Mesenchymal stem cell (in vitro differentiated cells and primary cell): ENCODE measurements at regions not wholly inside any gene's neighbourhood (a gene's known extent, or its start where the extent isn't known, plus 50 kb on each side); places are given as distances from the start of the nearest gene placed in this dataset.

Experiments
- DNase-seq: peaks from one replicate; pipeline ENCODE4 v3.0.0-alpha.2; 2013
- H2AFZ ChIP-seq: one replicate; pipeline ENCODE4 v1.6.1; 2013; ENCODE audit warnings: low read depth, mild to moderate bottlenecking, control low read depth, inconsistent platforms, low read length, moderate library complexity
- H2AK5ac ChIP-seq: 2 replicates; pipeline ENCODE4 v1.6.1; 2013; ENCODE audit warnings: low read length, moderate library complexity, mild to moderate bottlenecking, inconsistent platforms; ENCODE audit not compliant: severe bottlenecking
- H2BK120ac ChIP-seq: one replicate; pipeline ENCODE4 v1.6.1; 2013; ENCODE audit warnings: low read depth, mild to moderate bottlenecking, inconsistent platforms, low read length, moderate library complexity
- H2BK12ac ChIP-seq, 2 experiments: one replicate each; pipeline ENCODE4 v1.6.1; 2013; ENCODE audit warnings: inconsistent platforms in 2 of 2, low read length in 2 of 2, mild to moderate bottlenecking in 2 of 2, moderate library complexity in 2 of 2, control low read depth in 1 of 2
- H2BK15ac ChIP-seq: one replicate; pipeline ENCODE4 v1.6.1; 2013; ENCODE audit warnings: mild to moderate bottlenecking, low read depth, inconsistent platforms; ENCODE audit not compliant: poor library complexity, severe bottlenecking
- H2BK5ac ChIP-seq: 2 replicates; pipeline ENCODE4 v1.6.1; 2013; ENCODE audit warnings: low read depth, mild to moderate bottlenecking, low read length, control low read depth, inconsistent platforms; ENCODE audit not compliant: poor library complexity, severe bottlenecking
- H3K14ac ChIP-seq, 2 experiments: one replicate each; pipeline ENCODE4 v1.6.1; 2013; ENCODE audit warnings: inconsistent platforms in 2 of 2, low read length in 2 of 2, control low read depth in 1 of 2, mild to moderate bottlenecking in 1 of 2, moderate library complexity in 1 of 2
- H3K18ac ChIP-seq, 2 experiments: one replicate each; pipeline ENCODE4 v1.6.1; 2013; ENCODE audit warnings: inconsistent platforms in 2 of 2, low read length in 2 of 2, control low read depth in 1 of 2, low read depth in 1 of 2, mild to moderate bottlenecking in 1 of 2
- H3K23ac ChIP-seq, 2 experiments: one replicate each; pipeline ENCODE4 v1.6.1; 2013; ENCODE audit warnings: inconsistent platforms in 2 of 2, low read length in 2 of 2, mild to moderate bottlenecking in 2 of 2, moderate library complexity in 2 of 2, control low read depth in 1 of 2
- H3K27ac ChIP-seq: 2 replicates; pipeline ENCODE4 v1.5.1; 2013; ENCODE audit warnings: mild to moderate bottlenecking, moderate library complexity, low read length, control low read depth, inconsistent platforms; ENCODE audit not compliant: poor library complexity, severe bottlenecking
- H3K27me3 ChIP-seq, 2 experiments: 2 replicates each; pipeline versions ENCODE4 v1.6.1 to v1.7.0; 2013; ENCODE audit warnings: low read length in 2 of 2, mild to moderate bottlenecking in 2 of 2, moderate library complexity in 2 of 2, control low read depth in 1 of 2, inconsistent platforms in 1 of 2; ENCODE audit not compliant: control insufficient read depth in 1 of 2, insufficient read depth in 1 of 2
- H3K36me3 ChIP-seq, 2 experiments: 2 replicates each; pipeline versions ENCODE4 v1.6.1 to v1.7.0; 2013; ENCODE audit warnings: low read length in 2 of 2, control low read depth in 1 of 2, inconsistent platforms in 1 of 2, low read depth in 1 of 2, mild to moderate bottlenecking in 1 of 2; ENCODE audit not compliant: insufficient read depth in 2 of 2, control insufficient read depth in 1 of 2
- H3K4ac ChIP-seq, 2 experiments: one replicate each; pipeline ENCODE4 v1.6.1; 2013; ENCODE audit warnings: inconsistent platforms in 2 of 2, low read length in 2 of 2, mild to moderate bottlenecking in 2 of 2, moderate library complexity in 2 of 2, control low read depth in 1 of 2, low read depth in 1 of 2
- H3K4me1 ChIP-seq: 2 replicates; pipeline ENCODE4 v1.6.1; 2013; ENCODE audit warnings: low read depth, low read length, control low read depth; ENCODE audit not compliant: control insufficient read depth, insufficient read depth
- H3K4me2 ChIP-seq: 2 replicates; pipeline ENCODE4 v1.6.1; 2013; ENCODE audit warnings: low read length, mild to moderate bottlenecking, inconsistent platforms; ENCODE audit not compliant: poor library complexity, severe bottlenecking
- H3K4me3 ChIP-seq, 2 experiments: 2 replicates each; pipeline versions ENCODE4 v1.5.1 to v1.7.0; 2013; ENCODE audit warnings: low read length in 2 of 2, mild to moderate bottlenecking in 2 of 2, control low read depth in 1 of 2, low read depth in 1 of 2; ENCODE audit not compliant: insufficient read depth in 1 of 2
- H3K79me1 ChIP-seq: replicated peaks from 2 replicates; pipeline ENCODE4 v1.6.1; 2013; ENCODE audit warnings: mild to moderate bottlenecking, control low read depth, low read length, inconsistent platforms; ENCODE audit not compliant: poor library complexity, severe bottlenecking
- H3K9ac ChIP-seq: 2 replicates; pipeline ENCODE4 v1.7.0; 2013; ENCODE audit warnings: mild to moderate bottlenecking, low read length, moderate library complexity
- H3K9me3 ChIP-seq: 2 replicates; pipeline ENCODE4 v1.7.0; 2013; ENCODE audit warnings: mild to moderate bottlenecking, low read length; ENCODE audit not compliant: control insufficient read depth
- H4K8ac ChIP-seq: one replicate; pipeline ENCODE4 v1.6.1; 2013; ENCODE audit warnings: inconsistent platforms, mild to moderate bottlenecking, low read length, moderate library complexity
- H4K91ac ChIP-seq: one replicate; pipeline ENCODE4 v1.6.1; 2013; ENCODE audit warnings: mild to moderate bottlenecking, low read length, inconsistent platforms
- WGBS: methylation state at CpG from one replicate; pipeline ENCODE4 v1.1.7; 2013; ENCODE audit warnings: mixed read lengths; 5-methylcytosine and 5-hydroxymethylcytosine counted together

- Histone ChIP-seq H2BK120ac (no peak overlapping the region), H3K23ac (no peak overlapping the region), H3K36me3 (no peaks in the 10 kb centered on the region), H3K27me3 (no peaks in the 10 kb centered on the region), H2AFZ (no peak overlapping the region), H3K14ac (no peak overlapping the region), H2BK12ac (no peak overlapping the region), H3K18ac (no peak overlapping the region), H3K4me1 (no peaks in the 10 kb centered on the region), H3K4me2 (no peak overlapping the region), H3K79me1 (no peaks in the 10 kb centered on the region), H3K4ac (no peak overlapping the region), H4K8ac (no peak overlapping the region), H2BK5ac (no peak overlapping the region), H2AK5ac (no peak overlapping the region), H3K4me3 (no peak overlapping the region), H4K91ac (no peak overlapping the region), H2BK15ac (no peak overlapping the region), H3K9me3 (no peaks in the 10 kb centered on the region), H3K9ac (peak overlapping the region; percentile 45), H3K27ac (no peak overlapping the region)
- no CpG with 5 or more reads among the region's 1 CpG for WGBS
- DNase-seq, result no peak
Measured at GRCh38 chr1:170318141-170318540, 172.4 kb downstream of the NTMT2 start.

- H3K14ac ChIP-seq, result no peak overlapping the region
- no peak overlapping the region for H2AK5ac ChIP-seq
- no peaks in the 10 kb centered on the region for H3K27me3 ChIP-seq
- H3K4me2 ChIP-seq, result no peak overlapping the region
- no peak for DNase-seq
- no peaks in the 10 kb centered on the region for H3K36me3 ChIP-seq
- H2BK12ac ChIP-seq, result no peak overlapping the region
- H3K9ac ChIP-seq, result peak overlapping the region; percentile 45
- no peak overlapping the region for H3K18ac ChIP-seq
- no peak overlapping the region for H4K91ac ChIP-seq
- H2BK15ac ChIP-seq, result no peak overlapping the region
- H3K4me1 ChIP-seq, result no peaks in the 10 kb centered on the region
- H3K9me3 ChIP-seq, result peaks cover 6% of the 10 kb centered on the region
- no peak overlapping the region for H3K4me3 ChIP-seq
- H2AFZ ChIP-seq, result no peak overlapping the region
- H3K79me1 ChIP-seq, result no peaks in the 10 kb centered on the region
- H3K27ac ChIP-seq, result no peak overlapping the region
- no peak overlapping the region for H3K4ac ChIP-seq
- H2BK120ac ChIP-seq, result no peak overlapping the region
- H4K8ac ChIP-seq, result no peak overlapping the region
- H3K23ac ChIP-seq, result no peak overlapping the region
- no peak overlapping the region for H2BK5ac ChIP-seq
Measured at GRCh38 chr1:170318736-170319135, 173.0 kb downstream of the NTMT2 start.

- Histone ChIP-seq H2BK5ac (no peak overlapping the region), H3K4me2 (no peak overlapping the region), H3K23ac (no peak overlapping the region), H2AFZ (no peak overlapping the region), H4K8ac (no peak overlapping the region), H3K36me3 (no peaks in the 10 kb centered on the region), H3K4me3 (no peak overlapping the region), H3K27ac (no peak overlapping the region), H2BK120ac (no peak overlapping the region), H3K4me1 (no peaks in the 10 kb centered on the region), H3K79me1 (no peaks in the 10 kb centered on the region), H3K18ac (no peak overlapping the region), H2BK12ac (peak overlapping the region in 1 of 2 experiments; percentile 18), H3K4ac (no peak overlapping the region), H2BK15ac (no peak overlapping the region), H4K91ac (no peak overlapping the region), H2AK5ac (no peak overlapping the region), H3K14ac (no peak overlapping the region), H3K9me3 (peaks cover 6% of the 10 kb centered on the region), H3K9ac (no peak overlapping the region), H3K27me3 (no peaks in the 10 kb centered on the region)
- WGBS, result 86% methylated on average over 1 of the region's 6 CpGs
- DNase-seq, result peak; percentile 44
Measured at GRCh38 chr1:170321113-170321512, 175.4 kb downstream of the NTMT2 start.

GRCh38 chr1:170326186-170326585 is 180.4 kb downstream of the NTMT2 start:
- 97% methylated on average over 1 of the region's 1 CpG for WGBS
- Histone ChIP-seq H3K23ac (no peak overlapping the region), H2BK12ac (no peak overlapping the region), H3K36me3 (no peaks in the 10 kb centered on the region), H3K14ac (no peak overlapping the region), H3K4me1 (no peaks in the 10 kb centered on the region), H3K27me3 (no peaks in the 10 kb centered on the region), H3K18ac (no peak overlapping the region), H2BK120ac (no peak overlapping the region), H3K4me2 (no peak overlapping the region), H2BK5ac (no peak overlapping the region), H3K27ac (no peak overlapping the region), H2AFZ (no peak overlapping the region), H2BK15ac (no peak overlapping the region), H3K79me1 (no peaks in the 10 kb centered on the region), H3K4me3 (no peak overlapping the region), H3K9me3 (peaks cover 6% of the 10 kb centered on the region), H3K4ac (no peak overlapping the region), H4K8ac (no peak overlapping the region), H3K9ac (no peak overlapping the region), H2AK5ac (no peak overlapping the region), H4K91ac (no peak overlapping the region)
- no peak for DNase-seq
